K562 (cell line): ENCODE measurements at regions not wholly inside any gene's neighbourhood (a gene's known extent, or its start where the extent isn't known, plus 50 kb on each side); places are given as distances from the start of the nearest gene placed in this dataset.

ENCODE experiments used
- GATAD2A ChIP-seq: fragments of 450-650 bp; IDR thresholded peaks from 2 replicates; pipeline ENCODE4 v1.6.1; 2017
- HDAC1 ChIP-seq, 2 experiments: fragments of 450-650 bp; IDR thresholded peaks; 2 replicates each; pipeline ENCODE4 v1.6.1; 2016 to 2017; ENCODE audit warnings: inconsistent platforms in 1 of 2, mild to moderate bottlenecking in 1 of 2, moderate library complexity in 1 of 2
- LEF1 ChIP-seq: fragments of 450-650 bp; IDR thresholded peaks from 2 replicates; pipeline ENCODE4 v1.6.1; 2016; ENCODE audit warnings: mild to moderate bottlenecking
- PHF8 ChIP-seq: fragments of 200-600 bp; sonication (generic); IDR thresholded peaks from 2 replicates; pipeline ENCODE4 v1.6.1; 2012; ENCODE audit warnings: mixed run types, mild to moderate bottlenecking, inconsistent platforms, low read length, moderate library complexity, borderline replicate concordance
- POU5F1 ChIP-seq: fragments of 150-350 bp; IDR thresholded peaks from 2 replicates; pipeline ENCODE4 v1.6.1; 2014; ENCODE audit warnings: borderline replicate concordance, low read length, low read depth, mild to moderate bottlenecking; ENCODE audit not compliant: partially characterized antibody
- RFX1 ChIP-seq: fragments of 450-650 bp; IDR thresholded peaks from 2 replicates; pipeline ENCODE4 v1.6.1; 2016; ENCODE audit warnings: mild to moderate bottlenecking, moderate library complexity
- SETDB1 ChIP-seq: IDR thresholded peaks from one replicate; pipeline ENCODE4 v1.6.1; 2012; ENCODE audit warnings: low read length, control low read depth, inconsistent platforms
- SMARCE1 ChIP-seq: fragments of 450-650 bp; IDR thresholded peaks from 2 replicates; pipeline ENCODE4 v1.7.1; 2016; ENCODE audit warnings: mild to moderate bottlenecking
- TF ChIP-seq, protein P1 (sequence below): fragments of 450-650 bp; IDR thresholded peaks from 2 replicates; pipeline ENCODE4 v1.7.1; 2018; ENCODE audit warnings: mild to moderate bottlenecking, low read depth; ENCODE audit not compliant: partially characterized antibody
- TF ChIP-seq, protein P2 (sequence below), 2 experiments: fragments of 150-350 bp in 1 of 2; IDR thresholded peaks; 2 replicates each; pipeline ENCODE4 v1.6.1; 2012 to 2016; ENCODE audit warnings: low read depth in 2 of 2, low read length in 2 of 2, mild to moderate bottlenecking in 1 of 2, moderate library complexity in 1 of 2
- TF ChIP-seq, protein P3 (sequence below): fragments of 450-650 bp; formaldehyde crosslinking; IDR thresholded peaks from 2 replicates; pipeline ENCODE4 v1.4.0; 2020; ENCODE audit warnings: mild to moderate bottlenecking, moderate library complexity
- TF ChIP-seq, protein P4 (sequence below): fragments of 450-650 bp; IDR thresholded peaks from one replicate; pipeline ENCODE4 v1.6.1; 2018; ENCODE audit warnings: mild to moderate bottlenecking, moderate library complexity; ENCODE audit not compliant: partially characterized antibody
- TF ChIP-seq, protein P5 (sequence below): sonication (generic); IDR thresholded peaks from 2 replicates; pipeline ENCODE4 v1.6.1; 2016
- TF ChIP-seq, protein P6 (sequence below), 2 experiments: fragments of 450-650 bp; IDR thresholded peaks; 2 replicates each; pipeline ENCODE4 v1.6.1; 2018; ENCODE audit warnings: mild to moderate bottlenecking in 2 of 2, low read depth in 1 of 2; ENCODE audit not compliant: partially characterized antibody in 2 of 2

DNA sequence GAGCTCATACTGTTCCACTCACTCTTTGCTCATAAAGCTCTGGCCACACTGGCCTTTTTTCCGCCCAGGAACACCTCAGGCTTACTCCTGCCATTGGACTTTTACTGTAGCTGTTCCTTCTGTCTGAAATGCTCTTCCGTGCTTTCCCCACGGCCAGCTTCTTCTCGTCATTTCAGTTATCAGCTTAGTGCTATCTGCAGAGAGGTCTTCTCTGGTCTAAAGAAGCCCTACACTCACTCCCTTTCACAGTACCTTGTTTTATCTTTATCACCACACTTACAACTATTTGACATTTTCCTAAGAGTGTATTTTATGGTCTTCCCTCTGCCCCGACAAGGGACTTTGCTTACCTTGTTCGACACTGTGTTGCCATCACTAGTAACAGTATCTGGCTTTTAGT is 388.1 kb upstream of the SPRED2 start (continued):
- TF ChIP-seq PHF8 (no peak), LEF1 (peak; percentile 58; the same call in 1 of the 2 replicates), RFX1 (no peak), HDAC1 (IDR thresholded peaks at IDR 0.05) (peak in 1 of 2 experiments; percentile 53; a peak in 3 of 4 replicates), GATAD2A (peak; percentile 63; the same call in 1 of the 2 replicates), SETDB1 (no peak), SMARCE1 (peak; percentile 72), POU5F1 (no peak)
- TF ChIP-seq, protein P1, sequence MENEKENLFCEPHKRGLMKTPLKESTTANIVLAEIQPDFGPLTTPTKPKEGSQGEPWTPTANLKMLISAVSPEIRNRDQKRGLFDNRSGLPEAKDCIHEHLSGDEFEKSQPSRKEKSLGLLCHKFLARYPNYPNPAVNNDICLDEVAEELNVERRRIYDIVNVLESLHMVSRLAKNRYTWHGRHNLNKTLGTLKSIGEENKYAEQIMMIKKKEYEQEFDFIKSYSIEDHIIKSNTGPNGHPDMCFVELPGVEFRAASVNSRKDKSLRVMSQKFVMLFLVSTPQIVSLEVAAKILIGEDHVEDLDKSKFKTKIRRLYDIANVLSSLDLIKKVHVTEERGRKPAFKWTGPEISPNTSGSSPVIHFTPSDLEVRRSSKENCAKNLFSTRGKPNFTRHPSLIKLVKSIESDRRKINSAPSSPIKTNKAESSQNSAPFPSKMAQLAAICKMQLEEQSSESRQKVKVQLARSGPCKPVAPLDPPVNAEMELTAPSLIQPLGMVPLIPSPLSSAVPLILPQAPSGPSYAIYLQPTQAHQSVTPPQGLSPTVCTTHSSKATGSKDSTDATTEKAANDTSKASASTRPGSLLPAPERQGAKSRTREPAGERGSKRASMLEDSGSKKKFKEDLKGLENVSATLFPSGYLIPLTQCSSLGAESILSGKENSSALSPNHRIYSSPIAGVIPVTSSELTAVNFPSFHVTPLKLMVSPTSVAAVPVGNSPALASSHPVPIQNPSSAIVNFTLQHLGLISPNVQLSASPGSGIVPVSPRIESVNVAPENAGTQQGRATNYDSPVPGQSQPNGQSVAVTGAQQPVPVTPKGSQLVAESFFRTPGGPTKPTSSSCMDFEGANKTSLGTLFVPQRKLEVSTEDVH = no peak
- TF ChIP-seq, protein P2, sequence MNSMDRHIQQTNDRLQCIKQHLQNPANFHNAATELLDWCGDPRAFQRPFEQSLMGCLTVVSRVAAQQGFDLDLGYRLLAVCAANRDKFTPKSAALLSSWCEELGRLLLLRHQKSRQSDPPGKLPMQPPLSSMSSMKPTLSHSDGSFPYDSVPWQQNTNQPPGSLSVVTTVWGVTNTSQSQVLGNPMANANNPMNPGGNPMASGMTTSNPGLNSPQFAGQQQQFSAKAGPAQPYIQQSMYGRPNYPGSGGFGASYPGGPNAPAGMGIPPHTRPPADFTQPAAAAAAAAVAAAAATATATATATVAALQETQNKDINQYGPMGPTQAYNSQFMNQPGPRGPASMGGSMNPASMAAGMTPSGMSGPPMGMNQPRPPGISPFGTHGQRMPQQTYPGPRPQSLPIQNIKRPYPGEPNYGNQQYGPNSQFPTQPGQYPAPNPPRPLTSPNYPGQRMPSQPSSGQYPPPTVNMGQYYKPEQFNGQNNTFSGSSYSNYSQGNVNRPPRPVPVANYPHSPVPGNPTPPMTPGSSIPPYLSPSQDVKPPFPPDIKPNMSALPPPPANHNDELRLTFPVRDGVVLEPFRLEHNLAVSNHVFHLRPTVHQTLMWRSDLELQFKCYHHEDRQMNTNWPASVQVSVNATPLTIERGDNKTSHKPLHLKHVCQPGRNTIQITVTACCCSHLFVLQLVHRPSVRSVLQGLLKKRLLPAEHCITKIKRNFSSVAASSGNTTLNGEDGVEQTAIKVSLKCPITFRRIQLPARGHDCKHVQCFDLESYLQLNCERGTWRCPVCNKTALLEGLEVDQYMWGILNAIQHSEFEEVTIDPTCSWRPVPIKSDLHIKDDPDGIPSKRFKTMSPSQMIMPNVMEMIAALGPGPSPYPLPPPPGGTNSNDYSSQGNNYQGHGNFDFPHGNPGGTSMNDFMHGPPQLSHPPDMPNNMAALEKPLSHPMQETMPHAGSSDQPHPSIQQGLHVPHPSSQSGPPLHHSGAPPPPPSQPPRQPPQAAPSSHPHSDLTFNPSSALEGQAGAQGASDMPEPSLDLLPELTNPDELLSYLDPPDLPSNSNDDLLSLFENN (IDR thresholded peaks at IDR 0.05; ENCODE audit: low read depth in 2 of 2, low read length in 2 of 2) = no peak
- TF ChIP-seq, protein P3, sequence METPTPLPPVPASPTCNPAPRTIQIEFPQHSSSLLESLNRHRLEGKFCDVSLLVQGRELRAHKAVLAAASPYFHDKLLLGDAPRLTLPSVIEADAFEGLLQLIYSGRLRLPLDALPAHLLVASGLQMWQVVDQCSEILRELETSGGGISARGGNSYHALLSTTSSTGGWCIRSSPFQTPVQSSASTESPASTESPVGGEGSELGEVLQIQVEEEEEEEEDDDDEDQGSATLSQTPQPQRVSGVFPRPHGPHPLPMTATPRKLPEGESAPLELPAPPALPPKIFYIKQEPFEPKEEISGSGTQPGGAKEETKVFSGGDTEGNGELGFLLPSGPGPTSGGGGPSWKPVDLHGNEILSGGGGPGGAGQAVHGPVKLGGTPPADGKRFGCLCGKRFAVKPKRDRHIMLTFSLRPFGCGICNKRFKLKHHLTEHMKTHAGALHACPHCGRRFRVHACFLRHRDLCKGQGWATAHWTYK = no peak
- TF ChIP-seq, protein P4, sequence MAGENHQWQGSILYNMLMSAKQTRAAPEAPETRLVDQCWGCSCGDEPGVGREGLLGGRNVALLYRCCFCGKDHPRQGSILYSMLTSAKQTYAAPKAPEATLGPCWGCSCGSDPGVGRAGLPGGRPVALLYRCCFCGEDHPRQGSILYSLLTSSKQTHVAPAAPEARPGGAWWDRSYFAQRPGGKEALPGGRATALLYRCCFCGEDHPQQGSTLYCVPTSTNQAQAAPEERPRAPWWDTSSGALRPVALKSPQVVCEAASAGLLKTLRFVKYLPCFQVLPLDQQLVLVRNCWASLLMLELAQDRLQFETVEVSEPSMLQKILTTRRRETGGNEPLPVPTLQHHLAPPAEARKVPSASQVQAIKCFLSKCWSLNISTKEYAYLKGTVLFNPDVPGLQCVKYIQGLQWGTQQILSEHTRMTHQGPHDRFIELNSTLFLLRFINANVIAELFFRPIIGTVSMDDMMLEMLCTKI = no peak
- TF ChIP-seq, protein P5, sequence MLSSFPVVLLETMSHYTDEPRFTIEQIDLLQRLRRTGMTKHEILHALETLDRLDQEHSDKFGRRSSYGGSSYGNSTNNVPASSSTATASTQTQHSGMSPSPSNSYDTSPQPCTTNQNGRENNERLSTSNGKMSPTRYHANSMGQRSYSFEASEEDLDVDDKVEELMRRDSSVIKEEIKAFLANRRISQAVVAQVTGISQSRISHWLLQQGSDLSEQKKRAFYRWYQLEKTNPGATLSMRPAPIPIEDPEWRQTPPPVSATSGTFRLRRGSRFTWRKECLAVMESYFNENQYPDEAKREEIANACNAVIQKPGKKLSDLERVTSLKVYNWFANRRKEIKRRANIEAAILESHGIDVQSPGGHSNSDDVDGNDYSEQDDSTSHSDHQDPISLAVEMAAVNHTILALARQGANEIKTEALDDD = no peak
- TF ChIP-seq, protein P6, sequence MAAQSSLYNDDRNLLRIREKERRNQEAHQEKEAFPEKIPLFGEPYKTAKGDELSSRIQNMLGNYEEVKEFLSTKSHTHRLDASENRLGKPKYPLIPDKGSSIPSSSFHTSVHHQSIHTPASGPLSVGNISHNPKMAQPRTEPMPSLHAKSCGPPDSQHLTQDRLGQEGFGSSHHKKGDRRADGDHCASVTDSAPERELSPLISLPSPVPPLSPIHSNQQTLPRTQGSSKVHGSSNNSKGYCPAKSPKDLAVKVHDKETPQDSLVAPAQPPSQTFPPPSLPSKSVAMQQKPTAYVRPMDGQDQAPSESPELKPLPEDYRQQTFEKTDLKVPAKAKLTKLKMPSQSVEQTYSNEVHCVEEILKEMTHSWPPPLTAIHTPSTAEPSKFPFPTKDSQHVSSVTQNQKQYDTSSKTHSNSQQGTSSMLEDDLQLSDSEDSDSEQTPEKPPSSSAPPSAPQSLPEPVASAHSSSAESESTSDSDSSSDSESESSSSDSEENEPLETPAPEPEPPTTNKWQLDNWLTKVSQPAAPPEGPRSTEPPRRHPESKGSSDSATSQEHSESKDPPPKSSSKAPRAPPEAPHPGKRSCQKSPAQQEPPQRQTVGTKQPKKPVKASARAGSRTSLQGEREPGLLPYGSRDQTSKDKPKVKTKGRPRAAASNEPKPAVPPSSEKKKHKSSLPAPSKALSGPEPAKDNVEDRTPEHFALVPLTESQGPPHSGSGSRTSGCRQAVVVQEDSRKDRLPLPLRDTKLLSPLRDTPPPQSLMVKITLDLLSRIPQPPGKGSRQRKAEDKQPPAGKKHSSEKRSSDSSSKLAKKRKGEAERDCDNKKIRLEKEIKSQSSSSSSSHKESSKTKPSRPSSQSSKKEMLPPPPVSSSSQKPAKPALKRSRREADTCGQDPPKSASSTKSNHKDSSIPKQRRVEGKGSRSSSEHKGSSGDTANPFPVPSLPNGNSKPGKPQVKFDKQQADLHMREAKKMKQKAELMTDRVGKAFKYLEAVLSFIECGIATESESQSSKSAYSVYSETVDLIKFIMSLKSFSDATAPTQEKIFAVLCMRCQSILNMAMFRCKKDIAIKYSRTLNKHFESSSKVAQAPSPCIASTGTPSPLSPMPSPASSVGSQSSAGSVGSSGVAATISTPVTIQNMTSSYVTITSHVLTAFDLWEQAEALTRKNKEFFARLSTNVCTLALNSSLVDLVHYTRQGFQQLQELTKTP (IDR thresholded peaks at IDR 0.05; ENCODE audit: low read depth in 1 of 2, partially characterized antibody in 2 of 2) = no peak
